GM18507 (cell line): ENCODE measurements at regions not wholly inside any gene's neighbourhood (a gene's known extent, or its start where the extent isn't known, plus 50 kb on each side); places are given as distances from the start of the nearest gene placed in this dataset.

ENCODE experiments used
- DNase-seq: peaks from one replicate; pipeline ENCODE4 v3.0.0; 2011; ENCODE audit warnings: low read depth; ENCODE audit not compliant: insufficient read length; ENCODE audit errors: extremely low spot score
- FAIRE-seq: peaks from 2 replicates; lab custom pipeline; 2011; peaks lifted over from hg19 to GRCh38; lab: Jason Lieb, UNC

- FAIRE-seq, result no peak
- no peak for DNase-seq
Measured at GRCh38 chr22:48569476-48570233, 1258.0 kb downstream of the BRD1 start.

- FAIRE-seq (no peak), DNase-seq (no peak)
Measured at GRCh38 chr22:48568736-48569330, 1258.8 kb downstream of the BRD1 start.

GRCh38 chr22:48567213-48567975 lies 1260.3 kb downstream of the BRD1 start:
- FAIRE-seq, result no peak
- no peak for DNase-seq

- FAIRE-seq (no peak), DNase-seq (no peak)
Measured at GRCh38 chr22:48566741-48567140, 1260.9 kb downstream of the BRD1 start.

GRCh38 chr22:48565901-48566501 lies 1261.7 kb downstream of the BRD1 start:
- FAIRE-seq, result no peak

GRCh38 chr22:48564995-48565394 lies 1262.7 kb downstream of the BRD1 start:
- DNase-seq, result no peak
- no peak for FAIRE-seq

More at GRCh38 chr22:48565901-48566501, 1261.7 kb downstream of the BRD1 start:
- DNase-seq, result no peak

- FAIRE-seq, result no peak
Measured at GRCh38 chr22:48563966-48564330, 1263.7 kb downstream of the BRD1 start.

GRCh38 chr22:48563118-48563965 lies 1264.3 kb downstream of the BRD1 start:
- FAIRE-seq (no peak), DNase-seq (no peak)

More at GRCh38 chr22:48563966-48564330, 1263.7 kb downstream of the BRD1 start:
- no peak for DNase-seq

- no peak for DNase-seq
- no peak for FAIRE-seq
Measured at GRCh38 chr22:48561676-48562075, 1266.0 kb downstream of the BRD1 start.

GRCh38 chr22:48560836-48561235 lies 1266.8 kb downstream of the BRD1 start:
- FAIRE-seq (no peak), DNase-seq (no peak)

GRCh38 chr22:48560389-48560751 lies 1267.3 kb downstream of the BRD1 start:
- no peak for FAIRE-seq
- DNase-seq, result no peak

- DNase-seq (no peak), FAIRE-seq (no peak)
Measured at GRCh38 chr22:48559647-48560388, 1267.9 kb downstream of the BRD1 start.

GRCh38 chr22:48558606-48559402 lies 1268.9 kb downstream of the BRD1 start:
- DNase-seq, result no peak
- no peak for FAIRE-seq

- FAIRE-seq (no peak), DNase-seq (no peak)
Measured at GRCh38 chr22:48558016-48558415, 1269.7 kb downstream of the BRD1 start.

GRCh38 chr22:48557473-48557872 lies 1270.2 kb downstream of the BRD1 start:
- FAIRE-seq (no peak), DNase-seq (no peak)

- no peak for DNase-seq
Measured at GRCh38 chr22:48556751-48557150, 1270.9 kb downstream of the BRD1 start.

GRCh38 chr22:48556222-48556621 lies 1271.5 kb downstream of the BRD1 start:
- no peak for FAIRE-seq
- no peak for DNase-seq

More at GRCh38 chr22:48556751-48557150, 1270.9 kb downstream of the BRD1 start:
- FAIRE-seq, result no peak

- FAIRE-seq (no peak), DNase-seq (no peak)
Measured at GRCh38 chr22:48555606-48556005, 1272.1 kb downstream of the BRD1 start.
